ELF-1 (cell line): ENCODE measurements at regions not wholly inside any gene's neighbourhood (a gene's known extent, or its start where the extent isn't known, plus 50 kb on each side); places are given as distances from the start of the nearest gene placed in this dataset.
"Not testable (repeated sequence)": the region's sequence is repeated elsewhere in the genome, so short reads cannot be mapped to it uniquely, and the experiment has no call there.

Experiments used
- DNase-seq: peaks from one replicate; pipeline ENCODE4 v3.0.0-alpha.2; 2016; ENCODE audit warnings: low read depth, low spot score

GRCh38 chr15:91414124-91414523, 314.1 kb downstream of the SV2B start:
- DNase-seq = no peak

- not testable (repeated sequence) for DNase-seq
These were observed 315.2 kb downstream of the SV2B start for GRCh38 chr15:91415258-91415657.

GRCh38 chr15:91420689-91421088, 320.6 kb downstream of the SV2B start:
- DNase-seq = peak; percentile 27

GRCh38 chr15:91422797-91423196, 322.7 kb downstream of the SV2B start:
- no peak for DNase-seq

GRCh38 chr15:91424001-91424400, 323.9 kb downstream of the SV2B start:
- no peak for DNase-seq

GRCh38 chr15:91426412-91426811, 326.4 kb downstream of the SV2B start:
- DNase-seq = no peak

- no peak for DNase-seq
These were observed 329.9 kb downstream of the SV2B start for GRCh38 chr15:91429973-91430372.

- DNase-seq = no peak
These were observed 331.1 kb downstream of the SV2B start for GRCh38 chr15:91431041-91431715.

- DNase-seq = no peak
These were observed 335.1 kb downstream of the SV2B start for GRCh38 chr15:91435113-91435512.

GRCh38 chr15:91444656-91445055, 344.6 kb downstream of the SV2B start:
- no peak for DNase-seq

- DNase-seq = no peak
These were observed 345.7 kb downstream of the SV2B start for GRCh38 chr15:91445695-91446228.

GRCh38 chr15:91447991-91448644, 348.1 kb downstream of the SV2B start:
- DNase-seq = no peak

- DNase-seq = not testable (repeated sequence)
These were observed 353.3 kb downstream of the SV2B start for GRCh38 chr15:91453376-91453775.

GRCh38 chr15:91456251-91456718, 356.2 kb downstream of the SV2B start:
- peak; percentile 73 for DNase-seq

- no peak for DNase-seq
These were observed 356.9 kb downstream of the SV2B start for GRCh38 chr15:91456921-91457320.

GRCh38 chr15:91461377-91461776, 361.3 kb downstream of the SV2B start:
- DNase-seq = no peak

GRCh38 chr15:91465086-91465485, 365.0 kb downstream of the SV2B start:
- no peak for DNase-seq

- DNase-seq = no peak
These were observed 365.6 kb downstream of the SV2B start for GRCh38 chr15:91465696-91466095.

- no peak for DNase-seq
These were observed 369.0 kb downstream of the SV2B start for GRCh38 chr15:91468871-91469580.

GRCh38 chr15:91469632-91470567, 369.8 kb downstream of the SV2B start:
- DNase-seq = no peak

- no peak for DNase-seq
These were observed 371.4 kb downstream of the SV2B start for GRCh38 chr15:91471468-91471867.
